ENCODE measurements at regions not wholly inside any gene's neighbourhood (a gene's known extent, or its start where the extent isn't known, plus 50 kb on each side); places are given as distances from the start of the nearest gene placed in this dataset.
"Not testable (repeated sequence)": the region's sequence is repeated elsewhere in the genome, so short reads cannot be mapped to it uniquely, and the experiment has no call there.

DNA sequence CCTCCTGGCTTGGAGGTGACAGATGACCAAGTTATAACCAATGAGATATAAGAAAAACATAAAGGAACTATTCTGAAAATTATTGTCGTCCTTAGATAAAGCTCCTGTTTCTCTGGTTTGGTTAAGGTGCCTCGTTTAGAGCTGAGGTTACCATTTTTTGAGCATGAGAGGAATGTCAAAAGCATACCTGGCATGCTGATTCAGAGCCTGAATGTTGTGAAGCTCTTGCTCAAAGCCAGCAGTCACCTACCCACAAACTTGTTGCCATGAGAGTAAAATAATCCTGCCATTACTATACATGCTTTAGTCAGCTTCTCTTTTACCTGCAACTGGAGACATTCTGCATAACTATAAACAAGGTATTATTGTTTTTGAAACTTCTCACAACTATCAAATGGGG, 1116.2 kb downstream of the DIAPH3 start:
- DNase-seq (ENCODE audit: low read depth) = no peak
- TF ChIP-seq, protein P1, sequence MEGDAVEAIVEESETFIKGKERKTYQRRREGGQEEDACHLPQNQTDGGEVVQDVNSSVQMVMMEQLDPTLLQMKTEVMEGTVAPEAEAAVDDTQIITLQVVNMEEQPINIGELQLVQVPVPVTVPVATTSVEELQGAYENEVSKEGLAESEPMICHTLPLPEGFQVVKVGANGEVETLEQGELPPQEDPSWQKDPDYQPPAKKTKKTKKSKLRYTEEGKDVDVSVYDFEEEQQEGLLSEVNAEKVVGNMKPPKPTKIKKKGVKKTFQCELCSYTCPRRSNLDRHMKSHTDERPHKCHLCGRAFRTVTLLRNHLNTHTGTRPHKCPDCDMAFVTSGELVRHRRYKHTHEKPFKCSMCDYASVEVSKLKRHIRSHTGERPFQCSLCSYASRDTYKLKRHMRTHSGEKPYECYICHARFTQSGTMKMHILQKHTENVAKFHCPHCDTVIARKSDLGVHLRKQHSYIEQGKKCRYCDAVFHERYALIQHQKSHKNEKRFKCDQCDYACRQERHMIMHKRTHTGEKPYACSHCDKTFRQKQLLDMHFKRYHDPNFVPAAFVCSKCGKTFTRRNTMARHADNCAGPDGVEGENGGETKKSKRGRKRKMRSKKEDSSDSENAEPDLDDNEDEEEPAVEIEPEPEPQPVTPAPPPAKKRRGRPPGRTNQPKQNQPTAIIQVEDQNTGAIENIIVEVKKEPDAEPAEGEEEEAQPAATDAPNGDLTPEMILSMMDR (IDR thresholded peaks at IDR 0.05; ENCODE audit: control insufficient read depth, extremely low read depth, insufficient read depth) = no peak
- no peak overlapping the region for H3K4me3 ChIP-seq (ENCODE audit: low read depth, low read length)

DNA sequence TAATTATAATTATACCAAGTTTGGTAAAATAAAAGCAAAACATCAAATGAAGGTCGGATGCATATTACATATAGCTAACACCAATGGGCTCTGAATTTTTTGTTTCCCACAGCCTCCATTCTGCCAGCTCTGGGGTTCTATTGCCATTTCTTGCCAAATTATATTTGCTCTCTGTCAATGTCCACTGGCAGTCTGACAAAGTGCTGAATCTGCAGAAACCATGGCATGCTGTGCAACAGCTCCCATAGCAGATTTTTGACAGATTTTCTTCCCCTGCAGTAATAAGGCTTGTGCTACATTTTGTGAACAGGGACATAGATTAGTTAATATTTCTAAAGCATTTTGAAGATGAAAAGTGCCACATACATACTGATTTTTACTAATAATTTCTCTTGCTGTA, 1102.1 kb downstream of the DIAPH3 start:
- DNase-seq (ENCODE audit: low read depth) = no peak
- TF ChIP-seq, protein P1 (IDR thresholded peaks at IDR 0.05; ENCODE audit: control insufficient read depth, extremely low read depth, insufficient read depth) = no peak
- H3K4me3 ChIP-seq (ENCODE audit: low read depth, low read length) = no peak overlapping the region

DNA sequence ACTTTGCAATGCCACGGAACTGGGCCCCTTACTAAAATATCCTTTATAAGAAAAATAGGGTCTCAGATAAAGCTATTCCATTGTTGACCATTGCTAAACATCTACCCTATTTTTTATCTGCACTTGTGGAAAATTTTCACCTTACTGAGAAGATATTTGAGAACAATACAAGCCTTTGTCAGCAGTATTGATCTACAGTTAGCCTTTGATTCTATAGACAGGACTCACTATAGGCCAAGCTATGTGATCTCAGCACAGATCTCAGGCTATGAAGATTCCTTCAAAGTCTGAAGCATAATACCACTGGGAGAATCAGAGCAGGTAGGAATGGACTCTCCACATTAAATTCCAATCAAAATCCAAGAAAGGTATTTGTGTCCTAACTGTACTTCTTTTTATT, 1099.7 kb downstream of the DIAPH3 start:
- TF ChIP-seq, protein P1 (IDR thresholded peaks at IDR 0.05; ENCODE audit: control insufficient read depth, extremely low read depth, insufficient read depth) = no peak
- H3K4me3 ChIP-seq (ENCODE audit: low read depth, low read length) = no peak overlapping the region
- no peak for DNase-seq (ENCODE audit: low read depth)

DNA sequence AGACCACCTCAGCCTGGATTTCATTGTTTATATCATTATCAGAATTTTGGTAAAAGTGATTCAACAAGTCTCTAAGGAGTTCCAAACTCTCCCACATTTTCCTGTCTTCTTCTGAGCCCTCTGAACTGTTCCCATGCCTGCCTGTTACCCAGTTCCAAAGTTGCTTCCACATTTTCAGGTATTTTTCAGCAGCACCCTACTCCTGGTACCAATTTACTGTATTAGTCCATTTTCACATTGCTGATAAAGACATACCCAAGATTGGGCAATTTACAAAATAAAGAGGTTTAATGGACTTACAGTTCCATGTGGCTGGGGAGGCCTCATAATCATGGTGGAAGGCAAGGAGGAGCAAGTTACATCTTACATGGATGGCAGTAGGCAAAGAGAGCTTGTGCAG, 1087.3 kb downstream of the DIAPH3 start:
- not testable (repeated sequence) for DNase-seq (ENCODE audit: low read depth); H3K4me3 ChIP-seq (ENCODE audit: low read depth, low read length)

DNA sequence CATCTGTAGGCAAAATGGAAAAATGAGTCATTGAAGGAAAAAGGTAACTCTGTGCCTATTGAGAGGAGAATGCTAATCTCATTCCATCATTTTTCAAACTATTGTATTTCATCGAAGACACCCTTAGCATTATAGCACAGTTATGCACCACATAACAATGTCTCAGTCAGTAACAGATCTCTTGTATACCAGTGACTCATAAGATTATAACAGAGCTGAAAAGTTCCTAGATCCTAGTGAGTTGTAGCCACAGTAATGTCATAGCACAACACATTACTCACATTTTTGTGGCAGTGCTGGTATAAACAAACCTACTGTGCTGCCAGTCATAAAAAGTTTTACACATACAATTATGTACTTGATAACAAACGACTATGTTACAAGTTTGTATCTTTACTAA, 1077.6 kb downstream of the DIAPH3 start:
- no peak overlapping the region for H3K4me3 ChIP-seq (ENCODE audit: low read depth, low read length)
- no peak for DNase-seq (ENCODE audit: low read depth)
- TF ChIP-seq, protein P1 (IDR thresholded peaks at IDR 0.05; ENCODE audit: control insufficient read depth, extremely low read depth, insufficient read depth) = no peak

DNA sequence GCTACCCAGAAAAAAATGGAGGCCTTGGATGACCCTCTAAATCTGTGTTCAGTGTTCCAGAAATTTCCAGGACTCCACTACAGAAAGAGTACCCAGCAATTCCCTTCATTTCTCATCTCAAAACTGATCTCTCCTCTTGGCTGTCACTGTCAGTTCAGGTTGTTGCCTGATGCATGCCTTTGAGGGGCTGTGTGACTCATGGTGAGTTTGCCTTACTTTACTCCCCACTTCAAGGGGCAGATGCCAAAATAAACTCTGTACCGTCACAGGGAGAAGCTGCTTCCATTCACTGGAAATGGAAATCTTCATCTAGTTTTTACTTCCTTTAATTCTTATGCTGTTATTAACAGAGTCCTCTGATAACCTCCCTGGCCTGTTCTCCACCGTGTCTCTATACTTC, 1075.0 kb downstream of the DIAPH3 start:
- no peak for DNase-seq (ENCODE audit: low read depth)
- no peak overlapping the region for H3K4me3 ChIP-seq (ENCODE audit: low read depth, low read length)
- TF ChIP-seq, protein P1 (IDR thresholded peaks at IDR 0.05; ENCODE audit: control insufficient read depth, extremely low read depth, insufficient read depth) = no peak

DNA sequence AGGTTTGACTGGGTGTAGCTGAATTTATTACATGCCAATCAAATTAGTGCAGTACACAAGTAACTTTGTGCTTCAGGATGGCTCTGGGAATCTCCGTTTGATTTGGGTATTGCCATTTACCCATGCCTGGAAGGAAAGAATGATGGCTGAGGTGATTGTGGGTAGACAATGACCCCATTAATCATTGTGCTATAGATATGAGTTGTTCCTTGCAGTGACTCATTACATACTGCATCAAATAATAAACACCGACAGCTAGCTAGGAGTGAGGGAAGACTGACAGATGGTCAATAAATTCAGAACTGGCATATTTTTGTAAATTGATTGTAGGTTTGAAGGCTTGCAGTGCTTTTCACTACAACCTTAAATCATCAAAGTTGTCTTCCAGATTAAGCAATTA, 1069.5 kb downstream of the DIAPH3 start:
- TF ChIP-seq, protein P1 (IDR thresholded peaks at IDR 0.05; ENCODE audit: control insufficient read depth, extremely low read depth, insufficient read depth) = no peak
- no peak overlapping the region for H3K4me3 ChIP-seq (ENCODE audit: low read depth, low read length)
- no peak for DNase-seq (ENCODE audit: low read depth)

Measured in LNCaP clone FGC (cell line).